Activated B cell treated with CpG ODN at 0.5 μM for 24 hours (primary cell): ENCODE measurements at regions not wholly inside any gene's neighbourhood (a gene's known extent, or its start where the extent isn't known, plus 50 kb on each side); places are given as distances from the start of the nearest gene placed in this dataset.

Experiments used
- ATAC-seq: fragments of 200-7000 bp; cut with Tn5 transposase; one replicate; pipeline ENCODE4 v1.10.0; 2021; ENCODE audit warnings: low read depth, mild to moderate bottlenecking, moderate library complexity
- CTCF ChIA-PET: fragments of 350-600 bp; sonication (Branson Sonifier 250); formaldehyde crosslinking; loops from one replicate; lab custom pipeline; 2021; ENCODE audit warnings: antibody characterized with exemption; lab: Charles Lee
- POLR2A ChIA-PET: fragments of 350-600 bp; sonication (Branson Sonifier 250); formaldehyde crosslinking; loops from one replicate; lab custom pipeline; 2021; ENCODE audit warnings: antibody characterized with exemption; lab: Charles Lee
- DNase-seq: peaks from one replicate; pipeline ENCODE4 v3.0.0; 2022
- H3K27ac Mint-ChIP-seq: one replicate; pipeline ENCODE4 v1.8.0; 2020; ENCODE audit warnings: mixed read lengths
- H3K27me3 Mint-ChIP-seq: one replicate; pipeline ENCODE4 v1.8.0; 2021; ENCODE audit warnings: mixed read lengths
- H3K36me3 Mint-ChIP-seq: one replicate; pipeline ENCODE4 v1.8.0; 2021; ENCODE audit warnings: low read depth, mixed read lengths
- H3K4me1 Mint-ChIP-seq: one replicate; pipeline ENCODE4 v1.8.0; 2021; ENCODE audit warnings: mixed read lengths
- H3K4me3 Mint-ChIP-seq: one replicate; pipeline ENCODE4 v1.8.0; 2020; ENCODE audit warnings: mild to moderate bottlenecking, mixed read lengths
- H3K9me3 Mint-ChIP-seq: one replicate; pipeline ENCODE4 v1.8.0; 2020; ENCODE audit warnings: mixed read lengths
- intact Hi-C: fragments of 100-400 bp; cut with micrococcal nuclease; formaldehyde crosslinking; loops from one replicate; pipeline ENCODE4 v1.15.1; 2024
- TF ChIP-seq, protein P1 (sequence below): fragments of 200-600 bp; IDR thresholded peaks from one replicate; pipeline ENCODE4 v1.8.0; 2022; ENCODE audit warnings: antibody characterized with exemption, mild to moderate bottlenecking

GRCh38 chr10:124174071-124174566 lies 80.7 kb upstream of the CHST15 start:
- Mint-ChIP-seq H3K4me1 (peaks cover 15% of the 10 kb centered on the region), H3K27me3 (no peaks in the 10 kb centered on the region), H3K9me3 (no peaks in the 10 kb centered on the region), H3K4me3 (no peak overlapping the region), H3K36me3 (no peaks in the 10 kb centered on the region), H3K27ac (no peak overlapping the region)
- intact Hi-C loops, result no loop called here
- CTCF ChIA-PET, result no interaction called here
- POLR2A ChIA-PET, result no interaction called here
- ATAC-seq, result no peak
- DNase-seq, result no peak
- TF ChIP-seq, protein P1, sequence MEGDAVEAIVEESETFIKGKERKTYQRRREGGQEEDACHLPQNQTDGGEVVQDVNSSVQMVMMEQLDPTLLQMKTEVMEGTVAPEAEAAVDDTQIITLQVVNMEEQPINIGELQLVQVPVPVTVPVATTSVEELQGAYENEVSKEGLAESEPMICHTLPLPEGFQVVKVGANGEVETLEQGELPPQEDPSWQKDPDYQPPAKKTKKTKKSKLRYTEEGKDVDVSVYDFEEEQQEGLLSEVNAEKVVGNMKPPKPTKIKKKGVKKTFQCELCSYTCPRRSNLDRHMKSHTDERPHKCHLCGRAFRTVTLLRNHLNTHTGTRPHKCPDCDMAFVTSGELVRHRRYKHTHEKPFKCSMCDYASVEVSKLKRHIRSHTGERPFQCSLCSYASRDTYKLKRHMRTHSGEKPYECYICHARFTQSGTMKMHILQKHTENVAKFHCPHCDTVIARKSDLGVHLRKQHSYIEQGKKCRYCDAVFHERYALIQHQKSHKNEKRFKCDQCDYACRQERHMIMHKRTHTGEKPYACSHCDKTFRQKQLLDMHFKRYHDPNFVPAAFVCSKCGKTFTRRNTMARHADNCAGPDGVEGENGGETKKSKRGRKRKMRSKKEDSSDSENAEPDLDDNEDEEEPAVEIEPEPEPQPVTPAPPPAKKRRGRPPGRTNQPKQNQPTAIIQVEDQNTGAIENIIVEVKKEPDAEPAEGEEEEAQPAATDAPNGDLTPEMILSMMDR, result no peak

GRCh38 chr10:124173298-124173900 lies 80.0 kb upstream of the CHST15 start:
- DNase-seq, result no peak
- TF ChIP-seq, protein P1, result no peak
- Mint-ChIP-seq H3K27me3 (no peaks in the 10 kb centered on the region), H3K27ac (no peak overlapping the region), H3K4me1 (peaks cover 15% of the 10 kb centered on the region), H3K4me3 (no peak overlapping the region), H3K9me3 (no peaks in the 10 kb centered on the region), H3K36me3 (no peaks in the 10 kb centered on the region)
- ATAC-seq, result no peak
- POLR2A ChIA-PET, result no interaction called here
- intact Hi-C loops, result no loop called here
- CTCF ChIA-PET, result no interaction called here

DNA sequence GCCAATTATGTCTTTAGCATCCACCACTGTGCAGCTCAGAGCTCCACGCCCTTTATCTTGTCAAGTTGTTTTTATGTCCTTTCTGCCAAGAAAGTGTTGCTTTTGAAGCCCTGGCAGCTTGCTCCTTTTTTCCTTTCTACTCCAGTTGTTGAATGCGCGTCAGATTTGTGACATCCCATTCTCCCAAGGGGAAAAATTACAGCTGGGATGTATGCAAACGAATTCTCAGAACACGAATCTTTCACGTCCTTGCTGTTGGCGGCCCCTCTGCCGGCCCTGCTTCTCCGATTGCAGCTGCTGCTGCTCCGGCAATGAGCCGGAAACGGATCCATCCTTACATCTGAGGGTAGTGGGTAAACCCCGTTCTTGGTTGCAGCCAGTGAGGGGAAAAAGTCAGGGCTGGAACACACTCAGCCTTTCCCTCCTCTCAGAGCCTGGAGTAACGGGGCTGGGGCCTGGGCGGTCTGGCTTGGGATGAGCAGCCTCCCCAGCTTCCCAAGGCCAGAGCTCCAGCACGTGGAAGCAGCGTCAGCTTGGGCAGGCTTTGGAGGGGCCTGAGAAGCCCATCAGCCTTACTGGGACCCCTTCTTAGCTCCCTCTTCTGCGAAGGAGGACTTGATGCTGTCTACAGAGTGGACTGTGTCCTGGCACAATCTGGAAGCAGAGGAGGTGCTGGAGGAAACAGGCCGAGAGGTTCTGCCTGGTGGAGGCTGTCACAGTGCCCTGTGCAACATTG lies 79.0 kb upstream of the CHST15 start:
- no peak overlapping the region for H3K4me3 Mint-ChIP-seq
- H3K27ac Mint-ChIP-seq, result no peak overlapping the region
- H3K36me3 Mint-ChIP-seq, result no peaks in the 10 kb centered on the region
- ATAC-seq (no peak), DNase-seq (no peak)
- intact Hi-C loops, result no loop called here
- H3K4me1 Mint-ChIP-seq, result peaks cover 15% of the 10 kb centered on the region
- H3K27me3 Mint-ChIP-seq, result no peaks in the 10 kb centered on the region
- ChIA-PET POLR2A (no interaction called here), CTCF (no interaction called here)
- H3K9me3 Mint-ChIP-seq, result no peaks in the 10 kb centered on the region
- TF ChIP-seq, protein P1, result no peak

- peaks cover 13% of the 10 kb centered on the region for H3K4me1 Mint-ChIP-seq
- no peak overlapping the region for H3K4me3 Mint-ChIP-seq
- no peak overlapping the region for H3K27ac Mint-ChIP-seq
- H3K36me3 Mint-ChIP-seq, result no peaks in the 10 kb centered on the region
- intact Hi-C loops, result no loop called here
- no peak for ATAC-seq
- CTCF ChIA-PET, result no interaction called here
- TF ChIP-seq, protein P1, result no peak
- no peak for DNase-seq
- POLR2A ChIA-PET, result no interaction called here
- no peaks in the 10 kb centered on the region for H3K9me3 Mint-ChIP-seq
- H3K27me3 Mint-ChIP-seq, result no peaks in the 10 kb centered on the region
Observed at GRCh38 chr10:124171561-124171960, 78.2 kb upstream of the CHST15 start.

GRCh38 chr10:124170631-124171030 lies 77.2 kb upstream of the CHST15 start:
- ChIA-PET POLR2A (no interaction called here), CTCF (no interaction called here)
- no peak overlapping the region for H3K4me3 Mint-ChIP-seq
- DNase-seq (no peak), ATAC-seq (no peak)
- H3K9me3 Mint-ChIP-seq, result no peaks in the 10 kb centered on the region
- H3K27me3 Mint-ChIP-seq, result no peaks in the 10 kb centered on the region
- TF ChIP-seq, protein P1, result no peak
- H3K27ac Mint-ChIP-seq, result no peak overlapping the region
- H3K4me1 Mint-ChIP-seq, result peaks cover 5% of the 10 kb centered on the region
- intact Hi-C loops, result no loop called here
- H3K36me3 Mint-ChIP-seq, result no peaks in the 10 kb centered on the region
